H1 (cell line): ENCODE measurements at regions not wholly inside any gene's neighbourhood (a gene's known extent, or its start where the extent isn't known, plus 50 kb on each side); places are given as distances from the start of the nearest gene placed in this dataset.

Source experiments
- TAF1 ChIP-seq: IDR thresholded peaks from 2 replicates; pipeline ENCODE4 v1.6.1; 2011; ENCODE audit warnings: mild to moderate bottlenecking, low read depth, low read length
- TF ChIP-seq, protein P1 (sequence below): fragments of 300-600 bp; sonication (generic); IDR thresholded peaks from 2 replicates; pipeline ENCODE4 v1.7.1; 2012; ENCODE audit warnings: low read length, moderate library complexity, mild to moderate bottlenecking, inconsistent platforms; ENCODE audit not compliant: insufficient replicate concordance

GRCh38 chr22:49284931-49285330 is 542.7 kb downstream of the BRD1 start (continued):
- TF ChIP-seq, protein P1, sequence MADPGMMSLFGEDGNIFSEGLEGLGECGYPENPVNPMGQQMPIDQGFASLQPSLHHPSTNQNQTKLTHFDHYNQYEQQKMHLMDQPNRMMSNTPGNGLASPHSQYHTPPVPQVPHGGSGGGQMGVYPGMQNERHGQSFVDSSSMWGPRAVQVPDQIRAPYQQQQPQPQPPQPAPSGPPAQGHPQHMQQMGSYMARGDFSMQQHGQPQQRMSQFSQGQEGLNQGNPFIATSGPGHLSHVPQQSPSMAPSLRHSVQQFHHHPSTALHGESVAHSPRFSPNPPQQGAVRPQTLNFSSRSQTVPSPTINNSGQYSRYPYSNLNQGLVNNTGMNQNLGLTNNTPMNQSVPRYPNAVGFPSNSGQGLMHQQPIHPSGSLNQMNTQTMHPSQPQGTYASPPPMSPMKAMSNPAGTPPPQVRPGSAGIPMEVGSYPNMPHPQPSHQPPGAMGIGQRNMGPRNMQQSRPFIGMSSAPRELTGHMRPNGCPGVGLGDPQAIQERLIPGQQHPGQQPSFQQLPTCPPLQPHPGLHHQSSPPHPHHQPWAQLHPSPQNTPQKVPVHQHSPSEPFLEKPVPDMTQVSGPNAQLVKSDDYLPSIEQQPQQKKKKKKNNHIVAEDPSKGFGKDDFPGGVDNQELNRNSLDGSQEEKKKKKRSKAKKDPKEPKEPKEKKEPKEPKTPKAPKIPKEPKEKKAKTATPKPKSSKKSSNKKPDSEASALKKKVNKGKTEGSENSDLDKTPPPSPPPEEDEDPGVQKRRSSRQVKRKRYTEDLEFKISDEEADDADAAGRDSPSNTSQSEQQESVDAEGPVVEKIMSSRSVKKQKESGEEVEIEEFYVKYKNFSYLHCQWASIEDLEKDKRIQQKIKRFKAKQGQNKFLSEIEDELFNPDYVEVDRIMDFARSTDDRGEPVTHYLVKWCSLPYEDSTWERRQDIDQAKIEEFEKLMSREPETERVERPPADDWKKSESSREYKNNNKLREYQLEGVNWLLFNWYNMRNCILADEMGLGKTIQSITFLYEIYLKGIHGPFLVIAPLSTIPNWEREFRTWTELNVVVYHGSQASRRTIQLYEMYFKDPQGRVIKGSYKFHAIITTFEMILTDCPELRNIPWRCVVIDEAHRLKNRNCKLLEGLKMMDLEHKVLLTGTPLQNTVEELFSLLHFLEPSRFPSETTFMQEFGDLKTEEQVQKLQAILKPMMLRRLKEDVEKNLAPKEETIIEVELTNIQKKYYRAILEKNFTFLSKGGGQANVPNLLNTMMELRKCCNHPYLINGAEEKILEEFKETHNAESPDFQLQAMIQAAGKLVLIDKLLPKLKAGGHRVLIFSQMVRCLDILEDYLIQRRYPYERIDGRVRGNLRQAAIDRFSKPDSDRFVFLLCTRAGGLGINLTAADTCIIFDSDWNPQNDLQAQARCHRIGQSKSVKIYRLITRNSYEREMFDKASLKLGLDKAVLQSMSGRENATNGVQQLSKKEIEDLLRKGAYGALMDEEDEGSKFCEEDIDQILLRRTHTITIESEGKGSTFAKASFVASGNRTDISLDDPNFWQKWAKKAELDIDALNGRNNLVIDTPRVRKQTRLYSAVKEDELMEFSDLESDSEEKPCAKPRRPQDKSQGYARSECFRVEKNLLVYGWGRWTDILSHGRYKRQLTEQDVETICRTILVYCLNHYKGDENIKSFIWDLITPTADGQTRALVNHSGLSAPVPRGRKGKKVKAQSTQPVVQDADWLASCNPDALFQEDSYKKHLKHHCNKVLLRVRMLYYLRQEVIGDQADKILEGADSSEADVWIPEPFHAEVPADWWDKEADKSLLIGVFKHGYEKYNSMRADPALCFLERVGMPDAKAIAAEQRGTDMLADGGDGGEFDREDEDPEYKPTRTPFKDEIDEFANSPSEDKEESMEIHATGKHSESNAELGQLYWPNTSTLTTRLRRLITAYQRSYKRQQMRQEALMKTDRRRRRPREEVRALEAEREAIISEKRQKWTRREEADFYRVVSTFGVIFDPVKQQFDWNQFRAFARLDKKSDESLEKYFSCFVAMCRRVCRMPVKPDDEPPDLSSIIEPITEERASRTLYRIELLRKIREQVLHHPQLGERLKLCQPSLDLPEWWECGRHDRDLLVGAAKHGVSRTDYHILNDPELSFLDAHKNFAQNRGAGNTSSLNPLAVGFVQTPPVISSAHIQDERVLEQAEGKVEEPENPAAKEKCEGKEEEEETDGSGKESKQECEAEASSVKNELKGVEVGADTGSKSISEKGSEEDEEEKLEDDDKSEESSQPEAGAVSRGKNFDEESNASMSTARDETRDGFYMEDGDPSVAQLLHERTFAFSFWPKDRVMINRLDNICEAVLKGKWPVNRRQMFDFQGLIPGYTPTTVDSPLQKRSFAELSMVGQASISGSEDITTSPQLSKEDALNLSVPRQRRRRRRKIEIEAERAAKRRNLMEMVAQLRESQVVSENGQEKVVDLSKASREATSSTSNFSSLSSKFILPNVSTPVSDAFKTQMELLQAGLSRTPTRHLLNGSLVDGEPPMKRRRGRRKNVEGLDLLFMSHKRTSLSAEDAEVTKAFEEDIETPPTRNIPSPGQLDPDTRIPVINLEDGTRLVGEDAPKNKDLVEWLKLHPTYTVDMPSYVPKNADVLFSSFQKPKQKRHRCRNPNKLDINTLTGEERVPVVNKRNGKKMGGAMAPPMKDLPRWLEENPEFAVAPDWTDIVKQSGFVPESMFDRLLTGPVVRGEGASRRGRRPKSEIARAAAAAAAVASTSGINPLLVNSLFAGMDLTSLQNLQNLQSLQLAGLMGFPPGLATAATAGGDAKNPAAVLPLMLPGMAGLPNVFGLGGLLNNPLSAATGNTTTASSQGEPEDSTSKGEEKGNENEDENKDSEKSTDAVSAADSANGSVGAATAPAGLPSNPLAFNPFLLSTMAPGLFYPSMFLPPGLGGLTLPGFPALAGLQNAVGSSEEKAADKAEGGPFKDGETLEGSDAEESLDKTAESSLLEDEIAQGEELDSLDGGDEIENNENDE: no peak
- no peak for TF ChIP-seq TAF1
